HCT116 (cell line): ENCODE measurements at regions not wholly inside any gene's neighbourhood (a gene's known extent, or its start where the extent isn't known, plus 50 kb on each side); places are given as distances from the start of the nearest gene placed in this dataset.

Source experiments
- ATAC-seq: fragments of 200-7000 bp; cut with Tn5 transposase; 2 replicates; pipeline ENCODE4 v1.9.1; 2020; ENCODE audit warnings: mild to moderate bottlenecking, moderate library complexity
- BruUV-seq: library from RNA; stranded (reverse); fragments of 400-500 nt; replicated peaks from 2 replicates; lab custom pipeline; 2021; lab: Mats Ljungman, UMichigan
- CTCF ChIA-PET: fragments of 300-600 bp; sonication (Branson Sonifier 250); formaldehyde crosslinking; loops from one replicate; lab custom pipeline; 2021; ENCODE audit warnings: antibody characterized with exemption; lab: Charles Lee
- POLR2A ChIA-PET: fragments of 300-600, 350-600 bp; sonication (Branson Sonifier 250); formaldehyde crosslinking; loops from one replicate; lab custom pipeline; 2021; ENCODE audit warnings: antibody characterized with exemption; lab: Charles Lee
- RAD21 ChIA-PET, 2 experiments: fragments of 300-600 bp; sonication (Branson Sonifier 250); formaldehyde crosslinking; loops; one replicate each; lab custom pipeline; 2023; ENCODE audit warnings: low total read pairs in 2 of 2; ENCODE audit not compliant: uncharacterized antibody in 2 of 2, unreplicated experiment in 2 of 2, low non-redundant PET in 1 of 2; lab: Charles Lee
- DNase-seq: peaks from one replicate; pipeline ENCODE4 v3.0.0-alpha.2; 2010; ENCODE audit warnings: low read depth, low spot score
- H2AFZ ChIP-seq: fragments of 200-600 bp; shearing (Covaris generic), sonication (generic); 2 replicates; pipeline ENCODE4 v1.6.1; 2017; ENCODE audit warnings: low read depth, mixed run types, mixed read lengths, antibody characterized with exemption, low read length; ENCODE audit not compliant: poor library complexity, severe bottlenecking
- H3K27ac ChIP-seq: 2 replicates; pipeline ENCODE4 v1.5.1; 2012; ENCODE audit warnings: low read depth, low read length
- H3K27me3 ChIP-seq: fragments of 200-600 bp; sonication (generic); 2 replicates; pipeline ENCODE4 v1.6.1; 2016; ENCODE audit warnings: mixed run types, low read length, mixed read lengths; ENCODE audit not compliant: insufficient read depth
- H3K36me3 ChIP-seq, 2 experiments: fragments of 200-500 bp in 1 of 2; fragments of 200-600 bp in 1 of 2; sonication (Bioruptor generic) in 1 of 2; sonication (generic) in 1 of 2; 2 replicates each; pipeline versions ENCODE4 v1.5.1 to v1.6.1; 2014 to 2016; ENCODE audit warnings: low read length in 2 of 2, inconsistent platforms in 1 of 2, mixed read lengths in 1 of 2, mixed run types in 1 of 2; ENCODE audit not compliant: insufficient read depth in 2 of 2, control insufficient read depth in 1 of 2
- H3K4me1 ChIP-seq, 2 experiments: fragments of 200-600 bp in 1 of 2; sonication (generic) in 1 of 2; 2 replicates each; pipeline versions ENCODE4 v1.5.1 to v1.6.1; 2012 to 2017; ENCODE audit warnings: low read length in 2 of 2, inconsistent platforms in 1 of 2, mild to moderate bottlenecking in 1 of 2, mixed read lengths in 1 of 2, mixed run types in 1 of 2, moderate library complexity in 1 of 2; ENCODE audit not compliant: insufficient read depth in 2 of 2, control insufficient read depth in 1 of 2
- H3K4me2 ChIP-seq: fragments of 200-600 bp; sonication (generic); 2 replicates; pipeline ENCODE4 v1.6.1; 2017; ENCODE audit warnings: mixed run types, low read length, mixed read lengths
- H3K4me3 ChIP-seq, 2 experiments: fragments of 200-600 bp in 1 of 2; sonication (generic) in 1 of 2; replicated peaks in 1 of 2; 2 replicates each; pipeline ENCODE4 v1.5.1; 2011 to 2016; ENCODE audit warnings: low read length in 2 of 2, control low read depth in 1 of 2, low read depth in 1 of 2, mild to moderate bottlenecking in 1 of 2, mixed read lengths in 1 of 2, mixed run types in 1 of 2
- H3K79me2 ChIP-seq: fragments of 200-600 bp; sonication (generic); 2 replicates; pipeline ENCODE4 v1.6.1; 2017; ENCODE audit warnings: mild to moderate bottlenecking, mixed run types, low read length, moderate library complexity, mixed read lengths; ENCODE audit not compliant: insufficient read depth
- H3K9ac ChIP-seq: fragments of 200-600 bp; sonication (generic); 2 replicates; pipeline ENCODE4 v1.6.1; 2016; ENCODE audit warnings: low read length, mixed read lengths
- H3K9me2 ChIP-seq: fragments of 200-600 bp; sonication (generic), shearing (Covaris generic); 2 replicates; pipeline ENCODE4 v1.6.1; 2017; ENCODE audit warnings: mixed run types, mild to moderate bottlenecking, moderate library complexity; ENCODE audit not compliant: insufficient read depth
- H3K9me3 ChIP-seq, 2 experiments: fragments of 200-500 bp in 1 of 2; fragments of 200-600 bp in 1 of 2; sonication (Bioruptor generic) in 1 of 2; sonication (generic) in 1 of 2; 2 replicates each; pipeline ENCODE4 v1.6.1; 2014 to 2017; ENCODE audit warnings: low read length in 2 of 2, mixed read lengths in 2 of 2, inconsistent platforms in 1 of 2, low read depth in 1 of 2, mild to moderate bottlenecking in 1 of 2, mixed run types in 1 of 2, moderate library complexity in 1 of 2; ENCODE audit not compliant: control insufficient read depth in 1 of 2, insufficient read depth in 1 of 2
- H4K20me1 ChIP-seq: fragments of 200-600 bp; sonication (generic), shearing (Covaris generic); 2 replicates; pipeline ENCODE4 v1.6.1; 2017; ENCODE audit warnings: mixed run types, mild to moderate bottlenecking, moderate library complexity; ENCODE audit not compliant: insufficient read depth
- CBX3 ChIP-seq: IDR thresholded peaks from 2 replicates; pipeline ENCODE4 v1.6.1; 2012; ENCODE audit warnings: low read depth
- CEBPB ChIP-seq: IDR thresholded peaks from 2 replicates; pipeline ENCODE4 v1.6.1; 2012; ENCODE audit warnings: low read depth
- CTCF ChIP-seq, 3 experiments: fragments of 200-600 bp in 1 of 3; sonication (generic) in 1 of 3; IDR thresholded peaks in 2 of 3; conservative IDR thresholded peaks in 1 of 3; 2 replicates each; pipeline ENCODE4 v1.5.1; 2012 to 2017; ENCODE audit warnings: low read depth in 2 of 3, low read length in 2 of 3, antibody characterized with exemption in 1 of 3, borderline replicate concordance in 1 of 3, control low read depth in 1 of 3, mild to moderate bottlenecking in 1 of 3, mixed read lengths in 1 of 3, mixed run types in 1 of 3, moderate library complexity in 1 of 3; ENCODE audit not compliant: insufficient read depth in 1 of 3
- ELF1 ChIP-seq: IDR thresholded peaks from 2 replicates; pipeline ENCODE4 v1.6.1; 2012; ENCODE audit warnings: low read depth, borderline replicate concordance
- EZH2 ChIP-seq: fragments of 200-600 bp; sonication (generic); IDR thresholded peaks from 2 replicates; pipeline ENCODE4 v1.6.1; 2017; ENCODE audit warnings: antibody characterized with exemption, mixed run types
- JUND ChIP-seq: IDR thresholded peaks from 2 replicates; pipeline ENCODE4 v1.6.1; 2012
- POLR2A ChIP-seq: IDR thresholded peaks from 2 replicates; pipeline ENCODE4 v1.7.0; 2011; ENCODE audit warnings: borderline replicate concordance; ENCODE audit not compliant: insufficient read depth, insufficient read length; ENCODE audit errors: extremely low read depth
- POLR2AphosphoS5 ChIP-seq: IDR thresholded peaks from 2 replicates; pipeline ENCODE4 v1.6.1; 2011; ENCODE audit warnings: mild to moderate bottlenecking, low read depth, low read length, moderate library complexity
- SIN3A ChIP-seq: IDR thresholded peaks from 2 replicates; pipeline ENCODE4 v1.6.1; 2012; ENCODE audit warnings: low read depth
- SRF ChIP-seq: IDR thresholded peaks from 2 replicates; pipeline ENCODE4 v1.6.1; 2012; ENCODE audit warnings: low read depth
- TCF7L2 ChIP-seq: IDR thresholded peaks from 2 replicates; pipeline ENCODE4 v1.7.0; 2011; ENCODE audit warnings: borderline replicate concordance, inconsistent platforms; ENCODE audit not compliant: insufficient read depth, insufficient read length; ENCODE audit errors: extremely low read depth
- YY1 ChIP-seq: IDR thresholded peaks from 2 replicates; pipeline ENCODE4 v1.6.1; 2011; ENCODE audit warnings: low read length, low read depth, moderate library complexity, mild to moderate bottlenecking; ENCODE audit not compliant: insufficient replicate concordance; ENCODE audit errors: extremely low read depth
- ZNF274 ChIP-seq: fragments of 200-500 bp; sonication (Bioruptor generic); IDR thresholded peaks from 2 replicates; pipeline ENCODE4 v1.6.1; 2014; ENCODE audit warnings: mild to moderate bottlenecking, low read depth, low read length, inconsistent platforms
- intact Hi-C: fragments of 100-400 bp; cut with micrococcal nuclease; formaldehyde crosslinking; loops from 2 replicates; pipeline ENCODE4 v1.10.0; 2022
- TF ChIP-seq, protein P1 (sequence below): IDR thresholded peaks from 2 replicates; pipeline ENCODE4 v1.6.1; 2012

DNA sequence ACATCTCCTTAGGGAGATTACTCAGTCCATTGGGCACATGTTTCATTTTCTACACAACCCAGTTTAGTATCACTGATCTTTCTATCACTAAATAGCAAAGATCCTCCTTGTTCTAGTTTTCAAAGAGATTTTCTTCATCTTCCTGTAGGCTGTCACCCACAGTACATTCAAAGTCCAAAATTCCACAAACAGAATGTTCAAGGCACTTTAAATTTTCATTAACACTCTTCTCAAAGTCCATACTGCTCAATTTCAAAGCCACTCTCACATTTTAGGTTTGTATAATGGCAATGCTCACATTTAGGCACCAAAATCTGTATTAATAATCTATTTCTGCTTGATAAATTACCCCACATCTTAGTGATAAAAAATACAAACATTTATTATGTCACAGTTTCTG, 152.8 kb downstream of the FSIP2 start:
- intact Hi-C loops = no loop called here
- Histone ChIP-seq H3K4me1 (no peaks in the 10 kb centered on the region), H3K4me3 (no peak overlapping the region), H3K27me3 (no peaks in the 10 kb centered on the region), H3K79me2 (no peaks in the 10 kb centered on the region), H2AFZ (no peak overlapping the region)
- ATAC-seq (no peak), DNase-seq (no peak)
- POLR2A ChIA-PET = no interaction called here
- BruUV-seq = no TSS peak
- RAD21 ChIA-PET = no interaction called here
- no peak for TF ChIP-seq ELF1
- TF ChIP-seq CTCF (IDR thresholded peaks at IDR 0.05 in 2 of 3, conservative IDR thresholded peaks at IDR 0.05 in 1 of 3; ENCODE audit: borderline replicate concordance in 1 of 3, insufficient read depth in 1 of 3, low read depth in 2 of 3, low read length in 2 of 3) = no peak
- no peak for TF ChIP-seq SRF
- TF ChIP-seq POLR2A = no peak
- TF ChIP-seq CEBPB = no peak
- TF ChIP-seq CBX3 = no peak
- no peak for TF ChIP-seq POLR2AphosphoS5
- TF ChIP-seq, protein P1, sequence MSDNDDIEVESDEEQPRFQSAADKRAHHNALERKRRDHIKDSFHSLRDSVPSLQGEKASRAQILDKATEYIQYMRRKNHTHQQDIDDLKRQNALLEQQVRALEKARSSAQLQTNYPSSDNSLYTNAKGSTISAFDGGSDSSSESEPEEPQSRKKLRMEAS = no peak
- no peak for TF ChIP-seq EZH2
- no peak for TF ChIP-seq JUND
- TF ChIP-seq YY1 = no peak
- no peak for TF ChIP-seq ZNF274
- TF ChIP-seq SIN3A = no peak
- TF ChIP-seq TCF7L2 = no peak
- TF ChIP-seq, all 23 proteins: peak for 0
- Histone ChIP-seq H3K36me3 (no peaks in the 10 kb centered on the region), H3K9me2 (no peaks in the 10 kb centered on the region), H3K4me2 (no peak overlapping the region), H4K20me1 (no peaks in the 10 kb centered on the region), H3K9me3 (no peaks in the 10 kb centered on the region), H3K27ac (no peak overlapping the region), H3K9ac (no peak overlapping the region)
- CTCF ChIA-PET = no interaction called here
